Stimulated activated CD4-positive, alpha-beta T cell treated with anti-CD3 and anti-CD28 coated beads, Interleukin-1b, Interleukin-23, amount 100 ng/mL, for 48 hours (primary cell): ENCODE measurements at regions not wholly inside any gene's neighbourhood (a gene's known extent, or its start where the extent isn't known, plus 50 kb on each side); places are given as distances from the start of the nearest gene placed in this dataset.
A peak's percentile ranks its signal among the peaks of the same experiment; 100 is the strongest.
"Not testable (repeated sequence)": the region's sequence is repeated elsewhere in the genome, so short reads cannot be mapped to it uniquely, and the experiment has no call there.

Source experiments
- DNase-seq: peaks from one replicate; pipeline ENCODE4 v3.0.0-alpha.2; 2020

DNA sequence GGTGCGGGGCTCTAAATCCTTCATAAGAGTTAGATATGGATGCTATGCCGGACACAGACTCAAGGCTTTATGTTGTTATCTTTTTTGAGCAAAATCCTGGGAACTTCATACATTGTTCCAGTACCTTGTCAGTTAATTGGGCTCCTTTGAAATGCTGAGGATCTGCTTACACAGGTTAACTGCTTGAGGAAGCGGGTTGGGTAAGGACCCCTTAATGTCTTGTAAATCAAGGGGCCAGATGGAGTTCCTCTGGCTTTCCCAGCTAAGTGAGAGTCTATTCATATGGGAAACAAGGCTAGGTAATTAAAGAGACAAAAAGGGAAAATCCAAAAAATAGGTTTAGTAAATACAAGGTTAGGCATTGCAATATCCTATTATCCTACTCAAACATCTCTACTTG is 141.5 kb downstream of the OR2B2 start:
- DNase-seq = no peak

DNA sequence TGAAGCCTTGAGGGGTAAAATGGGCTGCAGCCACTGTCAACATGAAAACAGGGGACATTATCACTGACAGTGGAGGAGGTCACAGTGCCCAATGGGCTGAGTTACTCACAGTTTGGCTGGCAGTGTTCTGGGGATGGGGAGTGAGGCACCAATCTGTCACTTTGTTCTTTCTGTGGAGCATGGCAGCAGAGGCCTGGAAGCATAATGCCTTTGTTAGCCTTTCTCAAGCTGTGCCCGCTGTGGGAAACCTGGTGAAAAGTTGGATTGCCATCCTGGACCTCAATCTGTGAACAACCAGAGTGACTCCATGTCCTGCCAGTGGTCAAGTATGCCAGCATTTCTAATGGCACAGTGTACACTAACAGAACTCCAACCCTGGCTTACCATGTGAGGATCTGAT is 143.6 kb downstream of the OR2B2 start:
- DNase-seq = no peak

DNA sequence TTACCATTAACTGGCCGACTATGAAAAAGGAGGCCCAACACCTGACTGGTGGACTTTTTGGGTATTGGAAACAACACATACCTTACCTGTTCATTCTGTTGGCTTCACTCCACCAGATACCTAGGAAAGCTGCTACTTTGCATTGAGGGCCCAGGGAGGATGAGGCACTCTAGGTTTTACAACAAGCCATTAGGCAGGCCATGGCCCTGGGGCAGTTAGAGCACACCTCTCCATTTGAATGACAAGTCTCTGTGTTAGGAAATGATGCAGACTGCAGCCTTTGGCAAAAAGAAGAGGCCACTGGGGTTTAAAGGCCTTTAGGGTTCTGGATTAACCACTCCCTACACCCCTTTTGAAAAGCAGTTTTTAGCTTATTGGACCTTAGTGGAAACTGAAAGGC is 144.3 kb downstream of the OR2B2 start:
- DNase-seq = no peak

DNA sequence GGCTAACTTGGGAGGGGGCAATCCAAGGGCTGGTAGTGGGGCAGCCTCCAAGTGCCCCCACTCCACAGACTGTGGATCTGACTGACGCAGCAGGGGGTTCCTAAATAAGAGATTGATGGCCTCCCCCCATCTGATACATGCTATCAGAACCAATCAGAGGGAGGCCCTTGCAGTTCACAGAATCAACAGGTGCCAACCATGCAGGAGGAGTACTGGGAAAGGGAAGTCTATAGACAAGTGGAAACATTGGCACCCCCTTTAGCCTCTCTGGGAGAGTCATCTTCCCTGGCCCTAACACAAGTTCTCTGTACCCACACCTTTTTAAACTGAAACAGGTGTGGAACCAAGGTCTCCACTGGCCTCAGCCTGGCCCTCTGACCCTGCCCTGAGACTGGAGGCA is 145.8 kb downstream of the OR2B2 start:
- no peak for DNase-seq

DNA sequence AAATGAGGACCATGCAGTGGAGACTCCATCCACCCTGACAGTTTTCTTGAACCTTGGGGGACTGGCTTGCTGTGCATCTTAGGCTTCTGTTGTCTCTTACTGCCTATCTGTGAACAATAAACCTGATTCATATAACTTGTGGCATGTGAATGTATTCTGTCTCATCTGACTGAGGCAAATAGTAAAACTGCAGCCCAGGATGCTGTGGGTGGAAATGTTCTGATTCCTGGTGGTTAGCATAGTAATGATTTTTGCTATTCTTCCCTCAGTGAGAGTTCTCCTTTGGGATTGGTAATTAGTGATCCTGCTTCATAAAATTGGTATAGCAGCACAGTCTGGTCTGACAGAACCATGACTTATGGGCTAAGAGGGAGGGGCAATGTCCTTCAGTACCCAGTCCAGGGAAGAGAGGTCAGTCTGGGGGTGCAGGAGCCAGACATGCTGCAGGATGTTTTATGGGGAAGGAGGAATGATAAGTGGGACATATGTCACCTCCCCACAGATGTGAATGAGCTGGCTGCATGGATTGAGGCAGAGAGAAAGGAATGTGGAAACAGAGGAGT is 147.1 kb downstream of the OR2B2 start:
- no peak for DNase-seq

DNA sequence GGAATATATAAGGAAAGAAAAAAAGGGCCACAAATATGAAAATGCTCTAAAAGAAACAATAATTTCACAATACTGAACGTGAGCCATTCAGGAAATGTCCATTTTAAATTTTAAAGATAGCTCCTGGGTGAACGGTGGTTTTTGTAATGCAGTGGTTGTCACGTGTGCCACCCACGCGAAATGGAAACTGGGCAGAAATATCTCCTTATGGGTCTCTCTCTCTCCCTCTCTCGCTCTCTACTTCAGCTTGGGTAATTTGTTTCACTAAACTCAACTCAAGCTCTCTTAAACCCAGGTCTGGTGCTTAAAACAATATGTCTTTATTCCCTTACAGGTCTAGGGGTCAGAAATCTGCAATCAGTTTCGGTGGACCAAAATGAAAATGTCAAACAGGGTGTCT is 150.8 kb downstream of the OR2B2 start:
- no peak for DNase-seq

DNA sequence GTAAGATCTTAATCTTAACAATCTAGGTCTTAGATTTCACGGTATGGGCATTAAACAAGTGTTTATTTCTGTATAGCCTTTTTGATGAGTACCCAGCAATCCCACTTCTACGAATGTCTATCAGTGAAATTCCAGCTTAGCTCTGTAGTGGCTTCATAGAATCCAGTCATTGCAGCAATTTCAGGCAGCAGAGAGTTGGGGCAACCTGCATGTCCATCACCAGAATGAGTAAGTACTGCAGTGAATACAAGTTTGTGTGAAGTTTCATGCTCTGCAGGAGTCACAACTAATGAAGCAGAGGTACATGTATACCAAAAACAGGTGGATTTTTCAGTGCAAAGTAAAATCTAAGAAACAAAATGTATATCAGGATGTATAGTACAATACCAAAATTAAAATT is 151.7 kb downstream of the OR2B2 start:
- no peak for DNase-seq

DNA sequence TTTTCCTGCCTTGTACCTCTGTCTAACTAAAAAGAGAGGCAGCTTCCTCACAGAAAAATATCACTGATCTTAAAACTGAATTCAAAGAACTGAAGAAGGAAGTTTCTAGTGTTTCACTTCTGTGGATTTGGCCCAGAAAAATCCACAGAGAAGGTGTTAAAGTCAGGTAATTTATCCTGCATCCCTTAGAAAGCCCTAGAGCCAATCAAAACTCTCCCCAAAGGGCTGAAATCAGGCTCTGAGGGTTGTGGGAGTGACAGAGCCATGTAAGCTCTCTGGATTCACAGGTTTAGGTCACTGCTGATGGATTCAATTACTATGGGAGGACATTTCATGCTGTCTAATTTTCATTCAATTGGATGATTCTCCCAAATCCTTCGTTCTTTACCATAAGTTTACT is 152.3 kb downstream of the OR2B2 start:
- DNase-seq = no peak

DNA sequence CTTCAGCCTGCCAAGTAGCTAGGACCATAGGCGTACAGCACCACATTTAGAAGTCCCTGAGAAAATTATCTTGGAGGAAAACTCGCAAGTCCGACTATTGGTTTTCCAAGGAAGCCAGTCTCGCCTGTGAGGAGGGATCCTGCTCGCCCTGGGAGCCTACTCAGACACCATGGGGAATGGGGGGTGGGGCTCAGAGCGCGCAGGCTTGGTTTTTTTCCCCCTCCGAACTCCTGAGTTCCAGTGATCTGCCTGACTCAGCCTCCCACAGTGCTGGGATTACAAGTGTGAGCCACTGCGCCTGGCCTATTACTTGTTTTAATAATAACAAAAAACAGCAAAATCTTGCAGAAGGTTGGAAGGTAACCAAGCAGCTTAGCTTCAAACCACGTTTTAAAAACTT is 153.7 kb downstream of the OR2B2 start:
- DNase-seq = no peak

DNA sequence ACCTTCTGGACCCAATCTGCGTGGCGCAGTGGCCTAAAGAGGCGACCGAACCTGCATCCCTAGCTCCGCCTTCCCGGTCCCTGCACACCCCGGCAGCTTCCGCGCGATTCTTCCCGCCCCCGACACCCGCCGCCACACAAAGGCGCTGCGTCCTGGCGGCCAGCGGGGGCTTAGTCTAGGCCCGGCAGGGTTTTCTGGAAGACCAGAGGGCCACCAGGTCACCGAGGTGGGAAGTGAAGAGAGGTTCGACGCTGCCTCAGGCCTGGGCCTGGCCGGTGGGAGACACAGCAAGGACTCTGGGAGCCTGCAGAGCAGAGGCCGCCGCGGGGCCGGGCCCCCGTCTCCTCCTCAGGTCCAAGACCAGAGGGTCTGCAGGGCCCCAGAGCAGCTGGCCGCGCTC is 154.9 kb downstream of the OR2B2 start:
- DNase-seq = peak; percentile 48

DNA sequence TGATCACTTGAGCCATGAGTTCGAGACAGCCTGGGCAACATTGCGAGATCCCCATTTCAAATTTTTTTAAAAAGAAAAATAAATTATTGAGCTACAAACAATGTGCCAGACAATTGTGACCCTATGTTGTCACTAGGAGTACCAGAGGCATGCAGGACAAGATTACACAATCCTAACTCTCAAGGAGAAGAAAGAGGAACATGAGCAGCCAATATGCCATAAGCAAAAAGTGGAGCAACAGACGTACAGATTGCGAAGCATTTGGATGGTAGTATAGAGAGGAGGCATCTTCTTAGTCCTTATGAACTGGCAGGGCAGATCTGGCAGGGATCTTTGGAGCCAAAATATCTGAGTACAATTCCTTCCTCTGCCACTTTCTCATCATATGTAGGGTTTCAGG is 156.4 kb downstream of the OR2B2 start:
- DNase-seq = no peak

DNA sequence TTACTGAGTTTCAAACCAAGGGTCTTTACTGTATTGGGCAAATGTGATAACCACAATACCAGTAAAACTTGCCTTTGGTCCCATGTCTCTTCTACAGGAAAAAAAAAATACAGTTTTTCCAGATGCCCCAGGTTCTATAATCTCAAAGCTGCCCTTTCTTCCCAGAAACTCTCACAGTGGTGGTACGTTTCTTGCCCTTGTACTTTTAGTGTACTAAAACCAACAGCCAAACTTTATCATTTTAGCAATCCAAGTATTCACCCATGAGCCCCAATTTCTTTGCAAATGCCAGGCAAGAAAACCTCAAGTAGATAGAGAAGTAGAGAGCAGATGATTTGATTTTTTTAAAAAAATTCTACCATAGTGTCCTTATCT is 157.8 kb downstream of the OR2B2 start:
- no peak for DNase-seq

DNA sequence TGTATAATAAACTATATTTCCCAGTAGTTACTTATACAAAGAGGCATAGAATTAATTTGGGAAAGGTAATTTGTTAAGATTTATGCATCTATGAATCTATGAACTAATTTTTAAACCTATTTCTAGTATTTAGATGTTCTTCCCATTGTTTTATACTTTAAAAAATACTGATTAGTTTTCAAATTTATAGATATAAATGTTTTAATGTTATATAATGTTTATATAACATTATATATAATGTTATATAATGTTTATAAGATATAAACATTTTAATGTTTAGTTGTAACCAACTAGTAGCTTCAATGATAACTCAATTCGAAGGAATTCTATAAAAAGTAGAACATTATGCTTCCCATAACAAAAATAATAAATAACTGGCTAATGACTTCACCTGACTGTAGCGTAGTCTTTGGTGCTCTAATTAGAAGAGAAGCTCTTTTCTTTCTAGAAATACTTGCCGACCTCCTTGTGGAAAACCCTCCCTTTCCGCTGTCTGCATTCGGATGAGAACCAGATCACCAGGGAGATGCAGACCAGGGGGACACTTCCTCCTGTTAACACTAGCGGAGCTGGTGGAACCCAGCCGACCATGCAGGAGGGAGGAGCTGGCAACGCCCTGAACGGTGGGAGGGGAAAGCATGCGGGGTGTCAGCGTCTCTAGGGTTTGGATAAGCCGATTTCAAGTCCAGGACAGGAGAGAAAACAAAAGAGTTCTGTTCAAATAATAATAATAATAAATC is 158.4 kb downstream of the OR2B2 start:
- peak; percentile 86 for DNase-seq

DNA sequence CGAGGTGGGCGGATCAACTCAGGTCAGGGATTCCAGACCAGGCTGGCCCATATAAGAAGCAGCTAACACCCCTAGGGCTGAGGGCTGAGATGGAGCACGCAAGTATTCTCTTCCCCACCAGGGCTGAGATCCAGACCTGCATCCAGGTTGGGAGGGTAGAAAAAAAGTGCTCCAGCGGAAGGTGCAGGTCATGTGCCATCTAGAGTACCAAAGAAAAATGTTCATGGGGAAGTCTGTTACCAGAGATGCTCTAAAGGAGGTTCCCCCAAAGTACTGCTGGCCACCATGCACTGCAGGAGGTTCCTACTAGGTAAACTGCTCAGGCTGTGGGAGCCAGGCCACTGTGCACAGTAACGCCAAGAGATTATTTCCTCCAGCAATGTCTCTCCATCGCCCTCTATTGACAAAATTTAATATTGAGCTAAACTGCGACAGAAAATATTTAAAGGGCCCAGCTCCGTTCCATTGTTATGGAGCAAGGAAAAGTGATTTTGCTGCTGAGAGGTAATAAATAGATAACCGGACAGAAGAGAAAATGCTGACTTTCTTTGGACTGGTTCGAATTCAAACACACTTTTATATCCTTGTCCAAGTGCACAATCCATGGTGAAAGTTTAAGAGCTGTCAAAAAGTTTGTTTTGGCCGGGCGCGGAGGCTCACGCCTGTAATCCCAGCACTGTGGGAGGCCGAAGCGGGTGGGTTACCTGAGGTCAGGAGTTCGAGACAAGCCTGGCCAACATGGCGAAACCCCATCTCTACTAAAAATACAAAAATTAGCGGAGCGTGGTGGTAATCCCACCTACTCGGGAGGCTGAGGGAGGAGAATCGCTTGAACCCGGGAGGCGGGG is 159.9 kb downstream of the OR2B2 start:
- DNase-seq = peak; percentile 35

DNA sequence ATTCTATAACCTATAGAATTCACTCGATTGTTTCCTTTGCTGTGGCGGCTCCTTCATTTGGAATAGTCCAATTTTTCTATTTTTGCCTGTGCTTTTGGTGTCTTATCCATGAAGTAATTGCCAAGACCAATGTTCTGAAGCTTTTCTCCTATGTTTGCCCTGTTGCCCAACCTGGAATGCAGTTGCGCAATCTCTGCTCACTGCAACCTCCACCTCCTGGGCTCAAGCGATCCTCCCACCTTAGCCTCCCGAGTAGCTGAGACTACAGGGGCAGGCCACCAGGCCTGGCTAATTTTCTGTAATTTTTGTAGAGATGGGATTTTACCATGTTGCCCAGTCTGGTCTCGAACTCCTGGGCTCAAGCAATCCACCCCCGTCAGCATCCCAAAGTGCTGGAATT is 163.5 kb downstream of the OR2B2 start:
- no peak for DNase-seq

DNA sequence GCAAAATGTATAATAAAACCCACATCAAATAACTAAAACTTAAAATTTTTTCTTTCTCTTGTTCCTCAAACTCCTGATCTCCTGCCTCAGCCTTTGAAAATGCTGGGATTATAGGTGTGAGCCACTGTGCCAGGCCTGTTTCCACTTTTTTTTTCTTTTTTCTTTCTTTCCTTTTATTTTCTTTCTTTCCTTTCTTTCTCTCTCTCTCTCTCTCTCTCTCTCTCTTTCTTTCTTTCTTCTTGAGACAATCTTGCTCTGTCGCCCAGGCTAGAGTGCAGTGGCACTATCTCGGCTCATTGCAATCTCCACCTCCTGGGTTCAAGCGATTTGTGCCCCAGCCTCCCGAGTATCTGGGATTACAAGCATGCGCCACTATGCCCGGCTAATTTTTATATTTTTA is 164.6 kb downstream of the OR2B2 start:
- DNase-seq = no peak

DNA sequence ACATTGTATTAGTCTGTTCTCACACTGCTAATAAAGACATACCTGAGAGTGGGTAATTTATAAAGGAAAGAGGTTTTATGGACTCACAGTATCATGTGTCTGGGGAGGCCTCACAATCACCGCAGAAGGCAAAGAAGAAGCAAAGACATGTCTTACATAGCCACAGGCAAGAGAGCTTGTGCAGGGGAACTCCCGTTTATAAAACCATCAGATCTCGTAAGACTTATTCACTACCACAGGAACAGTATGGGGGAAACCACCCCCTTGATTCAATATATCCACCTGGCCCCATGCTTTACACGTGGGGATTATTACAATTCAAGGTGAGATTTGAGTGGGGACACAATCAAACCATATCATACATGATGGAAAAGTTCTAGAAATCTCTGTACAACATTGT is 165.3 kb downstream of the OR2B2 start:
- DNase-seq = not testable (repeated sequence)

DNA sequence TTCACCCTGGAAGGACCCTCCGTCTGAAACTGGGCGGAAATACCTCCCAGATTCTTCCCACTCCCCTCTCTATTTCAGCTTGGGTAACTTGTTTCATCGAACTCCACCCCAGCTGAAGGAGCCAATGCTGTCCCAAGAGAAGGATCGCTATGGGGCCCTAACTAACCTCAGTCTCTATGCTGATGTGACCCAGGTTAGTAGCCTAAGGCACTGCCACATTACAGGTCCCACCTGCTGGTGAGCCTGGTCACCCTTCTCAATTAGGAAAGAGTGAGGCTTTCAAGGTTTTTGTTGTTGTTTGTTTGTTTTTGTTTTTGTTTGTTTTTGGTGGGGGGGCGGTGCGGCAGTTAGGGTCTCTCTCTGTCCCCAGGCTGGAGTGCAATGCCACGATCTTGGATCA is 168.4 kb downstream of the OR2B2 start:
- DNase-seq = no peak

DNA sequence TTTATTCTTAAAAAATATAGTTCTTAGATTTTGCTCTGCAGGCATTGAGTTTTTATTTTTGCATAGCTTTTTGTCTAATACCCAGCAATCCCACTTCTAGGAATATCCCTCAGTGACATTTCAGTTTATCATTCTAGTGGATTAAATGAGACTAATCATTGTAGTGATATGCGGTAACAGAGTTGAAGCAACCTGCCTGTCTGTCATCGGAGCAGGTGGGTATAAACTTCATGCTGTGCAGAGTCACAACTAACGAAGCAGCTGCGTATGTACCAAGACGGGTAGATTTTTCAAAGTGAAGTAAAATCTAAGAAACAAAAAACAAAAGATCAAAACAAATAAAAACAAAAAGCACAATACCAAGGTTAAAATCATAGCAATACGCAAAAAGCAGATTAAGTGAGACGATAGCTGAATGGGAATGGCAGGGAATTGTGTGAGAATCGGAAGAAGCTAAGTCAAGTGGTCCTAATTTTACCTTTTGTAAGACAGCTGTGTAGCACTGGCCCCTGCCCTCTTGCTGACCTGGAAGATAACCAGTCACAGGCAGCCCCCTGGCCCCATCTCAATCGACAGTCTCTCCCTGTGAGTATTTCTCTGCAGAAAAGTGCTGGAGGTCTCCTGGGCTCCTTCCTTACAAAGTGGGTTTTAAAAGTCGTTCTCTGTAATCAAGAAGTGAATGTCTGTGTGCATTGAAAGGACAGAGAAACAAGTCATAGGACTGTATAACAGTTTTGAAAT is 169.2 kb downstream of the OR2B2 start:
- DNase-seq = no peak

DNA sequence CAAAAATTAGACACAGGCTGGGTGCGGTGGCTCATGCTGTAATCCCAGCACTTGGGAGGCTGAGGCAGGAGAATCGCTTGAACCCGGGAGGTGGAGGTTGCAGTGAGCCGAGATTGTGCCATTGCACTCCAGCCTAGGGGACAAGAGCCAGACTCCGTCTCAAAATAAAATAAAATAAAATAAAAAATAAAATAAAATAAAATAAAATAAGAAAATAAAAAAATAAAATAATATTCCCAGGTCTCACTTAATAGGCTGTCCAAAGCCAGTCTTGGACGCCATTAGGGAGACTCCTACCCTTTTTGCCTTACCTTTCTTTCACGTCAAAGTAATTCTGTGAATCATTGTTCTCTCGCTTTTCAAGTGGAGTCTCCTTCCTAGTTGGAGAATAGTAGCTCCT is 172.3 kb downstream of the OR2B2 start:
- not testable (repeated sequence) for DNase-seq

DNA sequence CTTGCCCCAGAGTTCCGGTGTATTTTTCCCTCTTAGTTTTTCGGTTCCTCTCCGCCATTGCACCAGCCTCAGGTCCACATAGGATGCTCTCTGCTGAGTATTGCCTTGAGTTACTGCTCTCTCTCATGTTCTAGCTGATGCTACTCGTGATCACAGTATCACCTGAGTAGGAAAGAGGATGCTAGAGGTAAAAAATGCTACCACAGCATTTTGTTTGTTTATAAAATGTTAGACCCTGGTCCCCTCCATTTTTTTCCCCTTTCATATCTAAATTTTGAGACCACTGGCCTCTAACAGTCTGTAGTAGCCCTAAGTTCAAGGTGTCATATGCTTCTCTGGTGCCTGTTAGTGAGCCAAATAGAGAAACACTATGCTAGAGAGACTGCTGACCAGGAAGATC is 175.5 kb downstream of the OR2B2 start:
- DNase-seq = no peak

DNA sequence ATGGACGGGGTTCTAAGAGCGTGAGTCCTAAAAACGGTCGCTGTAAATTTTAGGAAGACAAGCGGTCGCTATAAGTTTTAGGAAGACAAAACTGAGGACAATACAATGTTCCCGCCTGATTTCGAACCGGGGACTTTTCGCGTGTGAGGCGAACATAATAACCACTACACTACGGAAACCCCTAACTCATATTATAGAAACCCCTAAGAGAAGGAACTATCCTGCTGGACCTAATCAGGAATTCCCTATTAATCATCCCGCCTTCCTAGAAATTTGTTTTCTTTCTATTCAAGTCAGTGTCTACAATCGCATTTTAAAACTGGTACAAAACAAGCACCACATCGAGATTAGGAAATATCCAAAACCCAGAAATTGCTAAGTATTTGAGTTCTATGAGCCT is 183.8 kb downstream of the OR2B2 start:
- DNase-seq = no peak

DNA sequence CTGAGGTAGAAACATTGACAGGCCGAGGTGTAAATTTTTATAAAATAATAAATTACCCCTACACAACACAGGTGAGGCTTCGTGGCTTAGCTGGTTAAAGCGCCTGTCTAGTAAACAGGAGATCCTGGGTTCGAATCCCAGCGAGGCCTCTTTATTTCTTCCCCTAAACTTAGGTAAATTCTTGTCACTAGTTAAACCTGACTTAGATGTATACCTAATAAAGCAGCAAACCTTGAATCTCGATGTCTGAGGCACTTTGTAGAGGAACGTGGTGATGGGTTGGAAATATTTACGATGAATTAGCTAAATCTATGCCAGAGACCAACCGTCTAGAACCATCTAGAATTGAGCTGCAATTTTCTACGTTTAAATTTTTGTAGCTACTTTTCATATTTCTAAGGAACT is 185.6 kb downstream of the OR2B2 start:
- peak; percentile 24 for DNase-seq
